ENCODE measurements at regions not wholly inside any gene's neighbourhood (a gene's known extent, or its start where the extent isn't known, plus 50 kb on each side); places are given as distances from the start of the nearest gene placed in this dataset.

- TF ChIP-seq CTCF (IDR thresholded peaks at IDR 0.05) (no peak), POLR2A (IDR thresholded peaks at IDR 0.05) (no peak), POLR2AphosphoS5 (IDR thresholded peaks at IDR 0.05; ENCODE audit: insufficient read depth in 1 of 2, low read depth in 1 of 2) (no peak)
Measured at GRCh38 chr12:32995623-32996022, 99.0 kb upstream of the PKP2 start.
